Stimulated activated CD4-positive, alpha-beta T cell treated with anti-CD3 and anti-CD28 coated beads, Interleukin-2, amount 100 ng/mL, for 24 hours (primary cell): ENCODE measurements at regions not wholly inside any gene's neighbourhood (a gene's known extent, or its start where the extent isn't known, plus 50 kb on each side); places are given as distances from the start of the nearest gene placed in this dataset.
"Not testable (repeated sequence)": the region's sequence is repeated elsewhere in the genome, so short reads cannot be mapped to it uniquely, and the experiment has no call there.

ENCODE experiments used
- DNase-seq, 2 donors: peaks; one replicate each; pipeline ENCODE4 v3.0.0-alpha.2; 2020

- not testable (repeated sequence) for DNase-seq
Measured at GRCh38 chr2:87633287-87633963, 114.5 kb upstream of the PLGLB2 start.

GRCh38 chr2:87634106-87634505, 113.8 kb upstream of the PLGLB2 start:
- DNase-seq, result peak; percentile 25 to 30

GRCh38 chr2:87634971-87635650, 112.8 kb upstream of the PLGLB2 start:
- peak; percentile 20 to 25 for DNase-seq

GRCh38 chr2:87636246-87636645, 111.6 kb upstream of the PLGLB2 start:
- not testable (repeated sequence) for DNase-seq

- DNase-seq, result not testable (repeated sequence)
Measured at GRCh38 chr2:87636735-87637134, 111.2 kb upstream of the PLGLB2 start.

- not testable (repeated sequence) for DNase-seq
Measured at GRCh38 chr2:87637249-87637990, 110.5 kb upstream of the PLGLB2 start.

GRCh38 chr2:87638114-87638807, 109.6 kb upstream of the PLGLB2 start:
- DNase-seq, result not testable (repeated sequence)

GRCh38 chr2:87638872-87639271, 109.0 kb upstream of the PLGLB2 start:
- not testable (repeated sequence) for DNase-seq

GRCh38 chr2:87639801-87640440, 108.0 kb upstream of the PLGLB2 start:
- DNase-seq, result not testable (repeated sequence)

- not testable (repeated sequence) for DNase-seq
Measured at GRCh38 chr2:87640961-87641563, 106.8 kb upstream of the PLGLB2 start.

- DNase-seq, result not testable (repeated sequence)
Measured at GRCh38 chr2:87643165-87643564, 104.7 kb upstream of the PLGLB2 start.

GRCh38 chr2:87647737-87648498, 100.0 kb upstream of the PLGLB2 start:
- not testable (repeated sequence) for DNase-seq

- DNase-seq, result not testable (repeated sequence)
Measured at GRCh38 chr2:87648815-87649214, 99.1 kb upstream of the PLGLB2 start.

GRCh38 chr2:87649871-87650270, 98.0 kb upstream of the PLGLB2 start:
- not testable (repeated sequence) for DNase-seq

GRCh38 chr2:87650837-87651236, 97.0 kb upstream of the PLGLB2 start:
- not testable (repeated sequence) for DNase-seq

GRCh38 chr2:87651589-87651988, 96.3 kb upstream of the PLGLB2 start:
- not testable (repeated sequence) for DNase-seq

- DNase-seq, result not testable (repeated sequence)
Measured at GRCh38 chr2:87653373-87653772, 94.5 kb upstream of the PLGLB2 start.

- DNase-seq, result not testable (repeated sequence)
Measured at GRCh38 chr2:87654136-87654814, 93.6 kb upstream of the PLGLB2 start.

GRCh38 chr2:87657915-87658314, 90.0 kb upstream of the PLGLB2 start:
- not testable (repeated sequence) for DNase-seq

GRCh38 chr2:87658357-87658756, 89.5 kb upstream of the PLGLB2 start:
- not testable (repeated sequence) for DNase-seq
